ENCODE measurements at regions not wholly inside any gene's neighbourhood (a gene's known extent, or its start where the extent isn't known, plus 50 kb on each side); places are given as distances from the start of the nearest gene placed in this dataset.

GRCh38 chr1:57839526-57839925 lies 415.7 kb upstream of the DAB1 start:
- no peak for TF ChIP-seq CTCF (IDR thresholded peaks at IDR 0.05)
- TF ChIP-seq POLR2A (IDR thresholded peaks at IDR 0.05), result no peak

Data from Peyer's patch (tissue), 4 donors.